T47D (cell line): ENCODE measurements at regions not wholly inside any gene's neighbourhood (a gene's known extent, or its start where the extent isn't known, plus 50 kb on each side); places are given as distances from the start of the nearest gene placed in this dataset.
A peak's percentile ranks its signal among the peaks of the same experiment; 100 is the strongest.

ENCODE experiments used
- DNase-seq, 2 experiments: peaks; one replicate each; pipeline versions ENCODE4 v3.0.0 to v3.0.0-alpha.2; 2011 to 2012; ENCODE audit warnings: low read depth in 1 of 2, low spot score in 1 of 2
- JUND ChIP-seq: IDR thresholded peaks from 2 replicates; pipeline ENCODE4 v1.6.1; 2012; ENCODE audit warnings: low read depth
- in situ Hi-C: cut with HindIII; loops from 2 replicates; pipeline ENCODE4 v1.10.0; 2016; ENCODE audit warnings: low sequenced_read_pairs, low pct_unique_long_range_greater_than_20kb

DNA sequence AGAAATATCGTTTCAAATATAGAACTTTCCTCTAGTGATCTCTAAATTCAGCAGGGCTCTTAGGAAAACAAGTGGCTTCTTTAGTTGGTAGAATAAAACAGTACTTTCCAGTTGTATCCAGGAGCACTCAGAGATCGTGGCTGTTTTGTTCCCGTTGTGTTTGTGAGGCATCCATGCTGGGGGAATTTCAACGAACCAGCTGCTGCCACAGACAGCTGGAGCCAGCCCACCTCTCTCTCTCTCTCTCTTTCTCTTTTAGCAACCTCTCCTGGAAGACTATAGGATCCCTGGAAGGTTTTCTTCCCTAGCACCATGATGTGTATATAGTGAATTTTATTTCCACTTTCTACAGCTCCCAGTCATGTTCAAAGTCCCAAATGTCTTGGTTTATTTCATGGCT, 1116.0 kb upstream of the SEMA6A start:
- no peak for DNase-seq
- in situ Hi-C loops, result no loop called here
- no peak for TF ChIP-seq JUND

DNA sequence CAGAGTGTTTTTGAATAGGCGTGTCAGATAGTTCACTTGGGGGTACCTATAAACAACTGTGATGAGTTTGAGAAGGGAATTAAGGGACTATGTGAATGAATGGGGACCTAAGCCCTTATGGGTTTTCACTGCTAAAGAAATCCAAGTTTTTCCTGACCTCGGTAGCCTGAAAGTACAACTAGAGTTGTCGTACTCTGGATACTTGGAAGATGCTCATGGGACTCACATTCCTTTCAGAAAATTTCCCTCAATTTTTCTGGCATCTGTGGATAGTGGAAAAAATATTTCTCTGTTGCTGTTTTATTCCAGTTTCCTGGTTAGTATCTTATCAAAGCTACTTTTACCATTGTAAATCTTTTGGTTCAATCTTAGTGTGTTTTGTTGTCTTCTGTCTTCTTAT, 1112.3 kb upstream of the SEMA6A start:
- DNase-seq, result no peak
- no peak for TF ChIP-seq JUND
- in situ Hi-C loops, result no loop called here

DNA sequence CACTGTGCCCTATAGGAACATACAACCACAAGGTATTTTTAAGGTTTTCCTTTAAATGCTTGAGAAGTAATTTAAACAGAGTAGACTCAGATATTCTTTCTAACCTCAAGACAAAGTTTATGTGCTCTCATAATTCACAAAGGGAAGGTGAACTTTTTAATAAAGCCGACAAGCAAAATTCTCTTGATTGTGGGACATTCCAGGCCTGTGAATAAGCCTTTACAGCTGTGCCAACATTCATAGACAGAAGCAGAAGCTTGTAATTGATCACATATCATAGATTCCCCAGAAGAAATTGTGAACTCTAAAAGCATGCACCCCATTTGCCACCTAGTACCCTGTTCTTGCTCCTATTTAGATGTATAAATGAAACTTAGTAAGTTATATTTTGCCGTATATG, 1107.8 kb upstream of the SEMA6A start:
- DNase-seq, result no peak
- in situ Hi-C loops, result no loop called here
- TF ChIP-seq JUND, result no peak

GRCh38 chr5:117681431-117682254, 1107.0 kb upstream of the SEMA6A start:
- no peak for TF ChIP-seq JUND
- in situ Hi-C loops, result no loop called here
- no peak for DNase-seq

DNA sequence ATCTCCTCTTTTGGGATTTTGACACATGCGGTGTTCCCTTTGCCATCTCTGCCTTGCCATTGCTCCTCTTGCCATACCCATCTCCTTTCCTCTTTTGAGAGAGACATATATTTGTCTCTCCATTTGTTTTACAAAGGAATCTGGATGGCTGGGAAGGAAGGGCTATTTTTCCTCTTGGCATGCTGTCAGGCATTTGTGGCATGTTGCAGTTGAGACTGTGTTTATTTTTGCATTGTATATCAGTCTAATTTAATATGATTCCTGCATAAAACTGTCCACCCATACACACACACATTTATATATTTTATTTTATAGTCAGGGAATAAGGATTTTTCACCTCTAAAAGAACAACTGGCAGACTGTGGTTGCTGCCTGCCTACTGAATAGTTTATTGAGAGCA, 1105.8 kb upstream of the SEMA6A start:
- peak in 1 of 2 experiments; percentile 75 for DNase-seq
- in situ Hi-C loops, result no loop called here
- TF ChIP-seq JUND, result no peak

DNA sequence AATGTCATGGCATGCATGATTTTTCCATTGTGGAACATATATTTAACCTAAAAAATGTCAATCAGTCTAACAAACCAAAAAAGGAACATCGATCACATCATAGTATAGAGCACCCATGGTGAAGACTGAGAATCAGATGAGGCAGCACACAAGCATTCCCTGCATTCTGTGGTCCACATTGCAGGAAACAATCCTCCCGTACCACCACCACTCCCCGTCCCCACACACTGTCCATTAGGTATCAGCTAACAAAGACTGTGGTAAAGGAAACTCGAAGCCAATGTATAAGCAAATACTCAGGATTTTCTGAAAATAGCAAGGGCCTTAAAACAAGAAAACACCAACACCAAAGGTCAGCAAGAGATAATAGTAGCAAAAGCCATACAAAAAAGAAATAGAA, 1104.4 kb upstream of the SEMA6A start:
- no peak for TF ChIP-seq JUND
- no peak for DNase-seq
- in situ Hi-C loops, result no loop called here

DNA sequence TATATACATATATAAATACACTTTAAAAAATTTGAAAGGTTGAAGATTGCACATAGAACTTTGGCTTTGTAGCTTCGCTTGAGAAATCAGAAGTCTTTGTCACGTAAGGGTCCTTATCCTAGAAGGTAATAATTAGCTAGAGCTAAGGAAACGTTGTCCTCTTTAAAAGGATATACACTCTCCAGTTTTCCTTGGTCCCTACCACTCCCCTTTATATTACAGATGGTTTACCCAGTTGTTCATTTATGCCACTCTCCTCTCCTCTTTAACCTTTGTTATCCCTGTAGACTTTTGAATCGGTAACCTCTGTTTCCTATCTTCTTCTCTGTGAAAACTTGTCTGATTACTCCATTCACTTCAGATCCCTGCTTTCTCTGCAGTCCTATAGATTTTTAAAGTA, 1101.0 kb upstream of the SEMA6A start:
- in situ Hi-C loops, result no loop called here
- no peak for TF ChIP-seq JUND
- no peak for DNase-seq

GRCh38 chr5:117671551-117671950, 1096.9 kb upstream of the SEMA6A start:
- in situ Hi-C loops, result no loop called here

GRCh38 chr5:117667105-117667504, 1092.5 kb upstream of the SEMA6A start:
- DNase-seq, result no peak
- in situ Hi-C loops, result no loop called here
- TF ChIP-seq JUND, result no peak

More at GRCh38 chr5:117671551-117671950, 1096.9 kb upstream of the SEMA6A start:
- no peak for TF ChIP-seq JUND
- no peak for DNase-seq

DNA sequence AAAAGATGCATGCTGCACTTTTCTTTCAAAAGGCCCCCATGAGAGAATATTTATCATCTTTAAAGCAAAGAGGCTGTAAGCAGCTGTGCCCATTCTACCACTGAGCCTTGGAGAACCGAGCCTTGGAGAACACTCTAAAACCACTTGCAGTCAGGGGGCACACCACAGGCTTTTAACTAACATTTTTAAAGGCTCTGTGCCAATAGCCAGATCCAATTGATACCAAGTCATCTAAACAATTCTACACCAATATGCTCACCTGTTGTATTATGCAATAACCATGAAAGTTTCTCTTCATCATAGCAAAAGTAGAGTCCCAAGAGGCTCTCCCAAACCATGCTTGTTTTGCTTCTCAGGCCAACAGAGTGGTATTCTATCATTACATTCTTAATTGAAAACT, 1090.5 kb upstream of the SEMA6A start:
- no peak for TF ChIP-seq JUND
- in situ Hi-C loops, result no loop called here
- DNase-seq, result no peak

GRCh38 chr5:117662361-117662760, 1087.7 kb upstream of the SEMA6A start:
- no peak for DNase-seq
- TF ChIP-seq JUND, result no peak
- in situ Hi-C loops, result no loop called here

- no peak for DNase-seq
- in situ Hi-C loops, result no loop called here
- no peak for TF ChIP-seq JUND
Measured at GRCh38 chr5:117657541-117657940, 1082.9 kb upstream of the SEMA6A start.

GRCh38 chr5:117652958-117653280, 1078.3 kb upstream of the SEMA6A start:
- no peak for TF ChIP-seq JUND
- in situ Hi-C loops, result no loop called here
- no peak for DNase-seq
